ENCODE measurements at regions not wholly inside any gene's neighbourhood (a gene's known extent, or its start where the extent isn't known, plus 50 kb on each side); places are given as distances from the start of the nearest gene placed in this dataset.

- no peak overlapping the region for H3K4me3 ChIP-seq (replicated peaks; ENCODE audit: low read depth, low read length)
- TF ChIP-seq CTCF (IDR thresholded peaks at IDR 0.05; ENCODE audit: low read depth, low read length, missing control alignments): no peak
- DNase-seq (ENCODE audit: extremely low read depth, low read depth): no peak
Measured at GRCh38 chr2:152241948-152242729, 66.6 kb upstream of the STAM2 start.

GRCh38 chr2:152242787-152243472 lies 67.4 kb upstream of the STAM2 start:
- no peak for TF ChIP-seq CTCF (IDR thresholded peaks at IDR 0.05; ENCODE audit: low read depth, low read length, missing control alignments)
- no peak overlapping the region for H3K4me3 ChIP-seq (replicated peaks; ENCODE audit: low read depth, low read length)
- DNase-seq (ENCODE audit: extremely low read depth, low read depth): no peak

- TF ChIP-seq CTCF (IDR thresholded peaks at IDR 0.05; ENCODE audit: low read depth, low read length, missing control alignments): no peak
- no peak for DNase-seq (ENCODE audit: extremely low read depth, low read depth)
- H3K4me3 ChIP-seq (replicated peaks; ENCODE audit: low read depth, low read length): no peak overlapping the region
Measured at GRCh38 chr2:152243761-152244640, 68.4 kb upstream of the STAM2 start.

- no peak for TF ChIP-seq CTCF (IDR thresholded peaks at IDR 0.05; ENCODE audit: low read depth, low read length, missing control alignments)
- H3K4me3 ChIP-seq (replicated peaks; ENCODE audit: low read depth, low read length): no peak overlapping the region
- DNase-seq (ENCODE audit: extremely low read depth, low read depth): no peak
Measured at GRCh38 chr2:152245653-152246052, 70.1 kb upstream of the STAM2 start.

GRCh38 chr2:152246686-152247336 lies 71.2 kb upstream of the STAM2 start:
- no peak for DNase-seq (ENCODE audit: extremely low read depth, low read depth)
- TF ChIP-seq CTCF (IDR thresholded peaks at IDR 0.05; ENCODE audit: low read depth, low read length, missing control alignments): no peak
- no peak overlapping the region for H3K4me3 ChIP-seq (replicated peaks; ENCODE audit: low read depth, low read length)

- H3K4me3 ChIP-seq (replicated peaks; ENCODE audit: low read depth, low read length): no peak overlapping the region
- no peak for TF ChIP-seq CTCF (IDR thresholded peaks at IDR 0.05; ENCODE audit: low read depth, low read length, missing control alignments)
- no peak for DNase-seq (ENCODE audit: extremely low read depth, low read depth)
Measured at GRCh38 chr2:152247337-152247695, 71.8 kb upstream of the STAM2 start.
